Bronchial epithelial cell (primary cell): ENCODE measurements at regions not wholly inside any gene's neighbourhood (a gene's known extent, or its start where the extent isn't known, plus 50 kb on each side); places are given as distances from the start of the nearest gene placed in this dataset.

Experiments
- DNase-seq: peaks from one replicate; pipeline ENCODE4 v3.0.0-alpha.2; 2010; ENCODE audit warnings: low read depth
- FAIRE-seq: peaks from 2 replicates; lab custom pipeline; 2011; peaks lifted over from hg19 to GRCh38; lab: Jason Lieb, UNC
- H3K27me3 ChIP-seq: 2 replicates; pipeline ENCODE4 v1.5.1; 2011; ENCODE audit warnings: low read length; ENCODE audit not compliant: control insufficient read depth, insufficient read depth
- H3K36me3 ChIP-seq: 2 replicates; pipeline ENCODE4 v1.5.1; 2011; ENCODE audit warnings: low read length; ENCODE audit not compliant: control insufficient read depth, insufficient read depth
- H3K4me3 ChIP-seq: 2 replicates; pipeline ENCODE4 v1.5.1; 2011; ENCODE audit warnings: mild to moderate bottlenecking, low read depth, low read length, control low read depth
- TF ChIP-seq, protein P1 (sequence below): IDR thresholded peaks from 2 replicates; pipeline ENCODE4 v1.5.1; 2011; ENCODE audit warnings: mild to moderate bottlenecking, moderate library complexity, low read length, control low read depth, inconsistent platforms; ENCODE audit not compliant: insufficient read depth, severe bottlenecking

DNA sequence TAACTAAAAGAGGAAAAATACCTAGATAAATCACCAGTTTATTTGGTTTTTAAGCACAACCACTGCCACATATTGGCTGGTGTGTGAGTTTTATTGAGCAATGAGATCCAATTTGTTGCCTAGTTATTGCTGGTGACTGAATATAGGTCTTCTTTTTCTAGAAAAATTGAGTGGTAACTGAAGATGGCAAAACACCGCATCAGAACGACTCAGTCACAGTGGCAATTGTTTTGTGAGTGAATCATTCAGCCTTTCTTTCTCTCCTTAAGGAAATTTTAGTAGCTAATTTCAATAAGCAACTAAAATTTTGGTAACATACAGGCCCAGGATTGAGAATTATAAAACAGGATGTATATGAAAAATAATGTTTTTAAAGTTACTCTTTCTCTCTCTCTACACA, 533.0 kb downstream of the KCNA4 start:
- H3K27me3 ChIP-seq, result no peaks in the 10 kb centered on the region
- H3K36me3 ChIP-seq, result no peaks in the 10 kb centered on the region
- TF ChIP-seq, protein P1, sequence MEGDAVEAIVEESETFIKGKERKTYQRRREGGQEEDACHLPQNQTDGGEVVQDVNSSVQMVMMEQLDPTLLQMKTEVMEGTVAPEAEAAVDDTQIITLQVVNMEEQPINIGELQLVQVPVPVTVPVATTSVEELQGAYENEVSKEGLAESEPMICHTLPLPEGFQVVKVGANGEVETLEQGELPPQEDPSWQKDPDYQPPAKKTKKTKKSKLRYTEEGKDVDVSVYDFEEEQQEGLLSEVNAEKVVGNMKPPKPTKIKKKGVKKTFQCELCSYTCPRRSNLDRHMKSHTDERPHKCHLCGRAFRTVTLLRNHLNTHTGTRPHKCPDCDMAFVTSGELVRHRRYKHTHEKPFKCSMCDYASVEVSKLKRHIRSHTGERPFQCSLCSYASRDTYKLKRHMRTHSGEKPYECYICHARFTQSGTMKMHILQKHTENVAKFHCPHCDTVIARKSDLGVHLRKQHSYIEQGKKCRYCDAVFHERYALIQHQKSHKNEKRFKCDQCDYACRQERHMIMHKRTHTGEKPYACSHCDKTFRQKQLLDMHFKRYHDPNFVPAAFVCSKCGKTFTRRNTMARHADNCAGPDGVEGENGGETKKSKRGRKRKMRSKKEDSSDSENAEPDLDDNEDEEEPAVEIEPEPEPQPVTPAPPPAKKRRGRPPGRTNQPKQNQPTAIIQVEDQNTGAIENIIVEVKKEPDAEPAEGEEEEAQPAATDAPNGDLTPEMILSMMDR, result no peak
- DNase-seq, result peak; percentile 16
- no peak for FAIRE-seq
- H3K4me3 ChIP-seq, result no peak overlapping the region

DNA sequence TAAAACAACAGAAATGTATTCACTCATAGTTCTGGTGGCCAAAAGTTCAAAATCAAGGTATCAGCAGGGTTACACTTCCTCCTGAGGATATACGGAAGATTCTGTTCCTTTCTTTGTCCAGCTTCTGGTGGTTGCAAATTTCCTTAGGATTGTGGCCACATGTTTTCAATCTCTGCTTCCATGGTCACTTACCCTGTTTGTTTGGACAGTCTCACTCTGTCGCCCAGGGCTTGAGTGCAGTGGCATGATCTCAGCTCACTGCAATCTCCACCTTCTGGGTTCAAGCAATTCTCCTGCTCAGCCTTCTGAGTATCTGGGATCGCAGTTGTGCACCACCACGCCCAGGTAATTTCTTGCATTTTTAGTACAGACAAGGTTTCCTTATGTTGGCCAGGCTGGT, 534.3 kb downstream of the KCNA4 start:
- no peak for FAIRE-seq
- no peak overlapping the region for H3K4me3 ChIP-seq
- no peaks in the 10 kb centered on the region for H3K36me3 ChIP-seq
- DNase-seq, result no peak
- TF ChIP-seq, protein P1, result no peak
- H3K27me3 ChIP-seq, result no peaks in the 10 kb centered on the region

DNA sequence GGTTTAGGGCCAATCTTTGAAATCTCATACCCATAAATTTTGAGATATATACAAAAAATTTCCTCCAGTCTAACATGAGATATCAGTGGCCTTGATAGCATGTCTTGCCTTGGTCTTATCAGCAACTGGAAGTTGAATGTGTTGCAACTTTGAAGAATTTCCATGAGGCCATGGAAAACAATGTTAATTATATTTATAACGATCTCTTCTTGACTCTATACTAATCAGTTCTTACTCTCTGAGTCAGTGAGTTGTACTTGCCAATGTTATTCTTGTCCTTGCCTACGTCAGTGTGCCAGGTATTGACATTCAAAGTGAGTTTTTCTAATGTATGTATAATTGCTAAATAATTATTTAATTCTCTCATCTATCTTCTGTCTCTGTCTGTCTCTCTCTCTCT, 535.1 kb downstream of the KCNA4 start:
- TF ChIP-seq, protein P1, result no peak
- DNase-seq (no peak), FAIRE-seq (no peak)
- Histone ChIP-seq H3K4me3 (no peak overlapping the region), H3K36me3 (no peaks in the 10 kb centered on the region), H3K27me3 (no peaks in the 10 kb centered on the region)

DNA sequence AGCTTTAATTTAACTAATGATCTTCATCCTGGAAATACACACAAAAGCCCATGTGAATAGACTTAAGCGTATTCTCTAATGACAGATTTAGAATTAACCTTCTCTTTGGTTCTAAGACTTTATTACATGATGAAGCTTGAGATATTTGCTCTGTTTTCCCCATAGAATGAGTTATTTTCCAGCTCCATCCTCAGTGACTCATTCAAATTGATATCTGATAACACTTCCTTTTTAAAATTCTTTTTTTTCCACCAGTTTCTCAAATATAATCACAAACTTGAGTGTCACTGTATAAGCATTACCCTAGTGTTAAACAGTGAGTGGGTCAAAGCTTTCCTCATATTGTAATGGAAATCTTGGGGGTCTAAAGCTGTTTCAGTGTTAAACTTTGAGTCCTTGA, 535.8 kb downstream of the KCNA4 start:
- TF ChIP-seq, protein P1, result no peak
- Histone ChIP-seq H3K4me3 (no peak overlapping the region), H3K36me3 (no peaks in the 10 kb centered on the region), H3K27me3 (no peaks in the 10 kb centered on the region)
- no peak for FAIRE-seq
- no peak for DNase-seq

DNA sequence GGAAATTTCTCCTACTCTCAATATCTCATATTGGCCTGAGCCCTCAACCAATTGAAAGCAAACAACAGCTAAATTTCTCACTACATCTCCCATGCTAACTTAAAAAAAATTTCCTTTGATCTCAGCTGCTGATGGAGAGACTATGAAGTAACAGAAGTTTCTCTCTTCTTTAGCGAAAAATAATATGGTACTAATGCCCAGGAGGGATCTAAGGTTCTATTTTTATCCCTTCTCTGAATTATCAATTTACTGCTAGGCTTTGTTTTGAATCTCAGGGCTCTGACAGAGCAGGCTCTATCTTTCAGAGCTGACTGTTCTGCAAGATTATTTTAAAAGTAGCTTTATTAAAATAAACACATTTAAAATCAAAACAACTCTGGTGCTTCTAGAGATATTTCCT, 558.6 kb downstream of the KCNA4 start:
- Histone ChIP-seq H3K4me3 (no peak overlapping the region), H3K27me3 (no peaks in the 10 kb centered on the region), H3K36me3 (no peaks in the 10 kb centered on the region)
- FAIRE-seq (no peak), DNase-seq (no peak)
- TF ChIP-seq, protein P1, result no peak

DNA sequence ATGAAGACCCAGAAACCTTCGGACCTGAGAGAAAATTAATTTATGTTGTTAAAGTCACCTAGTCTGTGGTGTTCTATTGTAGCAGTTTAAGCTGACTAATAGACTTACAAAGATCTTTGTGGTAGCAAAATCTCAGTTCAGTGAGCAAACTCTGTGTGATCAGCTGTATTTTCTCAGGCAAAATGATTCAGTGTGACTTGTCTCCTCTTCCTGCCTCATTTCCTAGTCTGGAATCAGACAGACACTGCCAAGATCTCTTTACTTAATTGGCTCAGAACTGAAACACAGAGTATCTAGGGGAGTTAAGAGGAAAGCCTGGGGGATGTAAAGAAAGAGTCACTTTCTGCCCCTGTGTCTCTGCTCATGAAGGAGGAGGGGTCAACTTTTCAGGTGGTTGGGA, 564.7 kb downstream of the KCNA4 start:
- Histone ChIP-seq H3K36me3 (no peaks in the 10 kb centered on the region), H3K27me3 (no peaks in the 10 kb centered on the region), H3K4me3 (no peak overlapping the region)
- FAIRE-seq (no peak), DNase-seq (peak; percentile 91)
- TF ChIP-seq, protein P1, result no peak
